Left kidney (tissue), 1 donor: ENCODE measurements at regions not wholly inside any gene's neighbourhood (a gene's known extent, or its start where the extent isn't known, plus 50 kb on each side); places are given as distances from the start of the nearest gene placed in this dataset.

Experiments
- DNase-seq: peaks from one replicate; pipeline ENCODE4 v3.0.0-alpha.2; 2013

- DNase-seq, result no peak
These were observed 1508.2 kb downstream of the CDH11 start for GRCh38 chr16:63613701-63614100.

DNA sequence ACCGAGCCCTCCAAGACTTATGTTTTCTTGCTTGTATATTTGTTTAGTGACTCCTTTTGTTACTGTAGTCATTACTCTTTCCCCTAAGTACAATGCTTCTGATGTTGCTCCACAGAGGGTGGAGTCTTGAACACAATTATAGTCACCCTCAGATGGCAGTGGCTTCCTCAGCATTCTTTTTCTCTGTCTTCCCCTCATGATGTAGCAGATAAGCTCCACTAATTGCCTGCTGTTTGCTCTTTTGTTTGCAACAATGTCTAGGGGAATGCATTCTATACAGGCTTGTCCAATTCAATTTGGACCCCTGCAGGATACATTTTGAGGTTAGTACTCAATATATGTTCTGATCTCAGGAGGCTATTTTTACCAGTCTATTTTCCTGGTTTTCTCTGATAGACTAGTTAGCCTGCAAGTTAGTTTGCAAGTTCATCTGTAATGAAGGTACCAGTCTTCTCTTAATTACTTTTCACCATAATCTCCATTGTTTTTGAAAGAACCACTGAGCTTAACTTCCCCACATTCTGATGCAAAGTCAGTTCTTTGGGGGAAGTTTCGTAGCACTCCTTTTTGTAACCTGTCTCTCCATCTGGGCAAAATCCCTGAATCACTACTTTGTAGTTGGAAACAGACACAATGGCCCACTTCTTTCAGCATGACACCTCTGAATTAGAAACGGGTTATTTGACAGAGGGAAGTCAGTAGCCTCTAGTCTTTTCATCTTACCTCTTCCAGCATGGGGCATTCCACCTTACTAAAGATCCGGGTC lies 1509.2 kb downstream of the CDH11 start:
- DNase-seq, result no peak

- DNase-seq, result no peak
These were observed 1515.1 kb downstream of the CDH11 start for GRCh38 chr16:63606778-63607177.

GRCh38 chr16:63602206-63602927 lies 1519.5 kb downstream of the CDH11 start:
- no peak for DNase-seq

- no peak for DNase-seq
These were observed 1525.1 kb downstream of the CDH11 start for GRCh38 chr16:63596716-63597115.

DNA sequence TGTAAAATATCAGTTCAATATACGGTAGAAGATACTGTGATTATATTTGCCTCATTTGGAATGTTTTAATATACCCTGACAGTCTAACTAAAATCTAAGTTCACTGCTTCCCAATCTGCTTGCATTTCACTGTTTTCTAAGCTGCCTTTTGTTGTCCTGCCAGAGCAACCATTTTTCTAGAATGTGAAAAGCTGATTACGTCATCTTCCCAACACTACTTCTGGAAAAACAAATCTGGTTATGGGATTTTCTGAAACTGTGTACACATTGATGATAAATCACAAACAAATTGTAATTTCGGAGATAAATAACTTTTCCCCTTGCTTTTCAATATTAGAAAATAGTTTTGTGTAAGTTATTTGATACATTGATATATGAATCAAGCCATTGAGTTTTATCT lies 1529.0 kb downstream of the CDH11 start:
- no peak for DNase-seq

GRCh38 chr16:63581570-63581969 lies 1540.3 kb downstream of the CDH11 start:
- DNase-seq, result no peak

DNA sequence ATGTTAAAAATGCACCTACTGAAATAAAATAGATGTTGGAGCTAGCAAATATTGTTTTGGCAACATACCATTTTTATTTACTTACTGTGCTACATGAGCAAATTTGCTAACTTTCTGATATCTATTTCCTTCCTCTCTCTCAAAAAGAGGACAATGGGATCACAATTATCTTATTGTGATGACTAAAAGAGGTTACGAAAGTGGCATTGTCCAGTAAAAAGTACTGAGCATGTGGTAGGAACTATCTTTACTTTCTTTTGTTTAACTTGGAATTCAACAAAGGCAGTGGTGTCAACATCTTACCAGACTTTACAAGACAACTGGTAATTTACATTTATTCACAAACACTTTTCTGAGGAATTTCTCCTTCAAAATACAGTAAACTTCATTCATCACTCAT lies 1542.6 kb upstream of the CDH8 start:
- DNase-seq, result no peak

DNA sequence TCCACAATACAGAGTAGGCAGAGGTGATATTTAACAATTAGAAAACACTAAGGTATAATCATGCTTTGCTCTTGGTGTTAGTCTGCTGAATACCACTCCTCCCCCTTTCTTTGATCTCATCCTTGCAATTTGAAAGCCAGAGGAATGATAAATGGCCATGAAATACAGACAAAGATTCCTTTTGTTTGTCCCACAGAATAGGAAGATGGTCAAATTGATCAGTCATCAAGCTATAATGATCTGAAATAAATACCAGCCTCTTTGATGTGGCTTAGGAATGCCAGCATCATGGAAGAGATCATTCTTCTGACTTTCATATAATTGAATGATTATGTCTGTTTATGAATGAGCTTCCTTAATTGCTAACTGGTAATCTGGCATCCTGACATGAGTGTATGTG lies 1541.7 kb upstream of the CDH8 start:
- no peak for DNase-seq

GRCh38 chr16:63575041-63575440 lies 1538.8 kb upstream of the CDH8 start:
- no peak for DNase-seq

- DNase-seq, result no peak
These were observed 1531.9 kb upstream of the CDH8 start for GRCh38 chr16:63568164-63568563.

GRCh38 chr16:63563819-63564505 lies 1527.7 kb upstream of the CDH8 start:
- no peak for DNase-seq

GRCh38 chr16:63553980-63554379 lies 1517.7 kb upstream of the CDH8 start:
- no peak for DNase-seq

DNA sequence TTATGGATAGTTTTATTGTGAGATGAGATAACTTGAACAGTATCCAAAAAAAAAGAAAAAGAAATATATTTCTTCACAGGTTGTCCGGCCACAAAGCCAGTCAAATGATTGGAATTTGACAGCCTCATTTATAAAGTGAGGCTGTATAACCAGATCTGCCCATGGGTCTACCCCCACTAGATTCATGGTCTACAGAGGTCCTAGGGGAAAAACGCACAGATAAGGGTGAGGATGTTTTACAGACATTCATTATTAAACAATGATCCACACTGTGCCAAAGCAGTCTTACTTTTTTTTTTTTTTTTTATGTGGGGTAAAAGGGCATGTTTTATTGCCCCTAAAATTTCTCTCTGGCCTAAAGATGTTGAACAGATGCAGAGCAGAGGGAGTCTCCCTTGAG lies 1503.0 kb upstream of the CDH8 start:
- no peak for DNase-seq

DNA sequence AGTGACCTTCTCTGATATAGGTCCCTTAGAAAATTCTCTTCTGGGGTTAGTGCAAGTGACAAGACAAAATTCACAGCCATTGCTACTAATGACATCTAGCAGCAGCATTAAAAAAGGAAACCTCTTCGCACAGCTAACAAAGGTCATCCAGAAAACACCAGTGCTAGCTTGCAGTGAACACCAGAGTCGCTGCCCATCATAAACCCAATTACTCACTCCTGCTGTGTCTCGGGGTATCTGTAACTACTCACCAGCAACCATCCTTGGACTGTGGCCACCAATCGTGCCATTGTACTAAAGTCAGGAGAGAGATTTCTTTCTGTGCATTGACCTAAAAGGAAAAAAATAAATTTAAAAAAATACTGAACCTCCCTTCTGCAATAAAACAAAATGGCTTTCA lies 1494.7 kb upstream of the CDH8 start:
- DNase-seq, result no peak

DNA sequence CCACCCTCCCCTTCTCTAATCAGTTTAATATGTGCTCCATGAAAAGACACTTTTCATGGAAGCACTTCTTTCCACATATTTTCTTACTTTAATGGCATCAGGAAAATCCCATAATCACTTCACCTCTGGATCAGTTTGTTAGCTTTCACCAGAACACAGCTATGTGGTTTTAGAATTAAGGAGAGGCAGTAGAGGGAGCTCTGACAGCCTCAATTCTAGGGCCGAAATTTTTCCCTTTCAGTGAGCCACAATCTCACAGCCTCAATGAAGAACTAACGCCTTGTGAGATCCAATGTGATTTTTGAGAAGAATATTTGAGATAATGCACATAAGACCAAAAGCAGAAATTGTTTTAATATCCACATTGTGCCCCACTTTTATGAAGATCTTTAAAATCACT lies 1494.0 kb upstream of the CDH8 start:
- no peak for DNase-seq

DNA sequence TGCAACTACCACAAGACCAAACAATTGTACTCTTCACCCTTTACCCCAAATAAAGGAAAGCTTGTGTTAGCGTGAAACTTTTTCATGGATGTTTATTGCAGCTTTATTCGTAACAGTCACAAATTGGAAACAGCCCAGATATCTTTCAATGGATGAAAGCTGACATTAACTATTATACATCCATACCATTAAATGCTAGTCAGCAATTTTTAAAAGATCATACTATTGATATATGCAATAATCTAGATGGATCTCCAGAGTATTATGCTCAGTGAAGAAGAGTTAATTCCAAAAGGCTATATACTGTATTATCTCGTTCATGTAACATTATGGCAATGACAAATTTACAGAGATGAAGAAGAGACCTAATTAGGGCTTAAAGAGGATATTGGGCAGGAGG lies 1491.2 kb upstream of the CDH8 start:
- DNase-seq, result no peak

- no peak for DNase-seq
These were observed 1480.2 kb upstream of the CDH8 start for GRCh38 chr16:63516394-63516793.

DNA sequence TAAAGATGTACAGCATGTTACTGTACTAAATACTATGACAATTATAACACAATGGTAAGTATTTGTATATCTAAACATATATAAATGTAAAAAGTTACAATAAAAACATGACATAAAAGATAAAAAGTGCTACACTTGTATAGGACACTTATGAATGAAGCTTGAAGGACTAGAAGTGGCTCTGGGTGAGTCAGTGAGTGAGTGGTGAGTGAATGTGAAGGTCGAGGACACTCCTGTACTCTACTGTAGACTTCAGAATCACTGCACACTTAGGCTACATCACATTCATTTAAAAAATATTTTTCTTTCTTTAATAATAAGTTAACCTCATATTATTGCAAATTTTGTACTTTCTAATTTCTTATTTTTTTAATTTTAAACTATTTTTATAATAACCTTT lies 1476.7 kb upstream of the CDH8 start:
- DNase-seq, result no peak

DNA sequence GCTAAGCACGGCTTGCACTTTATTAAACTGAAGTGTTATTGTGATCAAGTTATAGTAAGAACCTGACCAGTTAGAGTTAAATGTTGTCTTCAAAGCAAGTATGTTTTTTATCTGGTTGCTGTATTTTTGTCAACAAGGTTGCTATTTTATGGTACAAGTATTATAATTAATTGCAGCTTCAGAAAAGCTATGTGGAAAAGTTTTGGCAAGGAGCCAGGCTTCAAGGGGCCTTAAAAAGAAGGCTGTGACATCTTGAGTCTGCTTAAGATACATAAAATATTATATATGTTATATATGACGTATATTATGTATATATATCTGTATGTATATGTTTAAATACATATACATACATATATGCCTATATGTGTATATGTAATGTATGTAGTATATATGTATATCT lies 1461.2 kb upstream of the CDH8 start:
- DNase-seq, result no peak

DNA sequence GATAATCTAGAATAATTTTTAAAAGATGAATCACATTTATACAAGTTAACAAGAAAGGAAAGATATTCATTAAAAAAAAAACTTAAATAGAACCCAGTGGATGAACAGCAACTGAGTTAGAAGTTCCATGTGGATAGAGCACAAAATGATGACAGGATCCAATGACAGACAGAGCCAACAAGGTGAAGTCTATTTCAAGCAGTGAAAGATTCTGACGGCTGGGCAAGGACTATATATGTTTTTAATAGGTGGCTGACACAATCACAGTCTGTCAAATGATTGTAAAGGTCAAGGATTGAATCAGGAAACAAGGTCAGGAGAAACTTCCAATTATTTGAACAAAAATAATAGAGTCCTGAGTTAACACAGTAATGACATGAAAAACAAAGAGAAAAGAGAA lies 1460.0 kb upstream of the CDH8 start:
- no peak for DNase-seq

DNA sequence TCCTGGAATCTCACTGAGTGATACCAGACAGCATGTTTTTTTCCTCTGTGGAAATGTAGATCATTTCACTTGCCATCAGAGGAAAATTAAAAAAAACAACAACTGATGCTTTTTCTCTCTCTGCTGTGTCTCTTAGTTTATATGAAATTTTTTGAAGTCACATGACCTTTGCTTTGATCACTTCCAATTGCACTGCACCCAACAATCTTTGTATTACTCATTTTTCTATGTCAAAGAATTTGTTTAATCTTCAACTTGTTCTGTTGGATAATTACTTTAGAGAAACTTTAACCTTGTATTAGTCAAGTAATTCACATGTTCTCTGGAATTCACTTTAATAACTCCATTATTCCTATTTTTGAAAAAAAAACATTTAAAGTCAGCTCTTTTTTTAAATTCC lies 1452.7 kb upstream of the CDH8 start:
- DNase-seq, result no peak

DNA sequence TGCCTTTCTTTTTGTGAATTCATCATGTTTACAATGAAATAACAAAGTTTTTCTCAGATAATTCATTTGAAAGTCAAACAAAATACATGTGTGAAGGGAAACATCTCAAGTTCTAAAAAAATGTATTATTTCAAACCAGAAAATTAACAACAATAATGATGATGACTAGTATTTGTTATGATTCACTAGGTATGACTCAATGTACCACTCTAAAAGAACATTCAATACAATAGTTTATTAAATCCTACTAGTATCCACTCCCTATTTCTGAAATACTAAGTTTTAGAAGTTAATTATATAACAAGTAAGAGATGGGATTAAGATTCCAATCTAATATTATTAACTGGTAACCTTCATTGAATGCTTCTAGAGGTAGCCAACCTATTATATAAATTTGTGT lies 1444.8 kb upstream of the CDH8 start:
- DNase-seq, result no peak
